ENCODE measurements at regions not wholly inside any gene's neighbourhood (a gene's known extent, or its start where the extent isn't known, plus 50 kb on each side); places are given as distances from the start of the nearest gene placed in this dataset.
"Not testable (repeated sequence)": the region's sequence is repeated elsewhere in the genome, so short reads cannot be mapped to it uniquely, and the experiment has no call there.

- no peak for DNase-seq
Observed at GRCh38 chr1:82073659-82074058, 272.9 kb downstream of the ADGRL2 start.

DNA sequence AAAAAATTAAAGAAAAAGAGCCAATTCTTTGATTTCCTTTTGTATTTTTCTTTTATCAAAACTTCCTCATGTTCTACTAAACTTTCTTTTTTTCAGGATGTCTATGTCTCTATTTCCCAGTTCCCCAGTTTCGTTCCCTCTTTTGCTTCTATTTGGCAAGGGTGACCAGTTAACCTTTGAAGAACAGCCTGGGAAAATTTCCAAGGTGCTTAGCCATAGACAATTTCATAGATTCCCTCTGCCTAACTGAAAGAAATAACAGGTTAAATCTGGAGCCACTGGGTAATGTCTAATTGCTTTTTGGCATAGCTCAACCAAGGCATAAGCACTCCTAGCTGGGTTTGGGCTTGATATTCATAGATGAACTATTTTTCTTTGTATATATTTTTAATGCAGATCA, 272.3 kb downstream of the ADGRL2 start:
- no peak for DNase-seq

DNA sequence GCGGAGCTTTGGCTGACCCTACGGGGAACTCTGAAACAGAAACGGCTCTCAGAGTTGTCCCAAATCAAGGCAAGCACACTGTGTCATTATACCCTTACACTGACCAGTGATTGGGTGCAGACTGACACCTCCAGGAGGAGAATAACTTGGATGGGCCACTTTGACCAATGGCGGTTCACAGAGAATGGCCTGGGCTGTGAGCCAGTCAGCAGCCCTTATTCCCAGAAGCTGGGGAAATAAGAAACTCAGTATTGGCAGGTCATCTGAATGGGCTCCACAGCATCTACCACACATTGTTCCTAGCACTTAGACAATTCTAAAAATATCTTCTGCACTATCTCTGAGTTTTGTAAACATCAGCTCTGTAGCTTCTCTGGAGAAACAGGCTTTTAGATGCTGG, 265.2 kb downstream of the ADGRL2 start:
- no peak for DNase-seq

DNA sequence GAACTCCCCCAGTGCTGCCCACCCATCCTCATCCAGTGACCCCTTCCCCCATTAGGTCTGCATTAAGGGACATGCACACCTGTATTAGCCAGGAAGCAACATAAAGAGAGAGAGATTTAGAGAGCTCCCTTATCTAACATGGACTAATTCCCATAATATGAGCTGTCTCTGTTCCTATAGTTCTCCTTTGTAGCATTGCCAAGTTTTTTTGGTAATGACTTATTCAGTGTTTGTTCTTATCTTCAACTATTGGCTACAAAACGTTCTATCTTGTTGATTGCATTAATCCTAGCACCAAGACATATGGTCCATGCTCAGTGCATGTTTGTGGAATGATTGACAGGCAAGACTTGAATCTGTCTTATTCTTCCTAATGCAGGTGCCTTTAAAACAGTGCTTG, 264.0 kb downstream of the ADGRL2 start:
- no peak for DNase-seq

GRCh38 chr1:82062206-82062605, 261.5 kb downstream of the ADGRL2 start:
- DNase-seq = no peak

- no peak for DNase-seq
Observed at GRCh38 chr1:82059959-82060358, 259.2 kb downstream of the ADGRL2 start.

DNA sequence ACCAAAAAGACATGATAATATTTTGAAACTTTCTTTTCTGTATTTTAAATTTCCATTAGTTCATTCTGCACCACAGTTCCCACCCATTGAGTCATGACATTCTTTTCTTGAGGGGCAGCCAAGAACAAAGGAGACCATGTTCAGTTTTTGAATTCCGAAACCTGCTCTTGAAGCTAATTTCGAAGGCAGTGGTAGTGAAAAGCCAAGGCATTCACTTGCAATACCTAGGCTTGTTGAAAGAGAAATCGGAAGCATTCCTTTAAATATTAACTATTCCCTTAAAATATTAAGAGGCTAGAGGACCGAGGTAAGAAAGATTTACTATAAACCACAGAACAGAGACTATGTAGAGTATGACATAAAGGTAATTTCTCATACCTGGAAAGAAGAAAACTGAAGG, 256.3 kb downstream of the ADGRL2 start:
- no peak for DNase-seq

- not testable (repeated sequence) for DNase-seq
Observed at GRCh38 chr1:82055375-82055774, 254.6 kb downstream of the ADGRL2 start.

DNA sequence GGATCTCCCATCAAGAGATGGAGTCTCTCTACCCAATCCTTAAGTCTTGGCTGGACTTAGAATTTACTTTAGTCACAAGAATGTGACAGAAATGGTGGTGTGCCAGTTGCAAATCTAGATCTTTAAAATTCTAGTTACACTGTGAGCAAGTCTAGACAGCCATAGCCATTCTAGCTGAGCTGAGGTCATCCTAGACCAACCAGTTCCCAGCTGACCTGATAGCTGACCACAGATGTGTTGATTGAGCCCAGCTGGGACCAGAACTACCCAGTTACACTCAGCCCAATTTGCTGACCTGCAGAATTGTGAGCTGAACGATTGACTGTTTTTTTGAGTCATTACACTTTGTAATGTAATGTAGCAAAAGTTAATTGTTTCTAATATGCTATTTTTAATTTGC, 251.8 kb downstream of the ADGRL2 start:
- no peak for DNase-seq

GRCh38 chr1:82048596-82048995, 247.9 kb downstream of the ADGRL2 start:
- DNase-seq = peak in 2 of 3 experiments; percentile 14 to 37

- no peak for DNase-seq
Observed at GRCh38 chr1:82045221-82045620, 244.5 kb downstream of the ADGRL2 start.

DNA sequence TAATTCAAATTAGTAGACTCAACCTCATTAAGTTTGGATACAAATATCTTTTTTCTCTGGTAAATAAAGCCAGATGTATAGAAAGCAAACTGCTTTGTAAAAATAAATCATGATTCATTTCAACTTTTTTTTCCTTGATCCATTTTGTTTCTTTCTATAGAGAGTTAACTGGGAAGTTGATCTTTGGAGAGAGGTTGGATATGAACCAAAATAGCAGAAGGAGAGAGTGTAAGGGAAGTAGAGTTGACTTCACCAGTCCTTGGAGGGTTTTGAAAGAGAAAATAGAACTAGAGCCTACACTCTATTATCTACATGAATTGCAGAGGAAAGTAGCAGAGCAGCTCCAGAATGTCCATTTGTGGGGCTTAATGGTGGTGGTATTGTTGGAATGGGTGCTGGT, 243.8 kb downstream of the ADGRL2 start:
- DNase-seq = no peak

DNA sequence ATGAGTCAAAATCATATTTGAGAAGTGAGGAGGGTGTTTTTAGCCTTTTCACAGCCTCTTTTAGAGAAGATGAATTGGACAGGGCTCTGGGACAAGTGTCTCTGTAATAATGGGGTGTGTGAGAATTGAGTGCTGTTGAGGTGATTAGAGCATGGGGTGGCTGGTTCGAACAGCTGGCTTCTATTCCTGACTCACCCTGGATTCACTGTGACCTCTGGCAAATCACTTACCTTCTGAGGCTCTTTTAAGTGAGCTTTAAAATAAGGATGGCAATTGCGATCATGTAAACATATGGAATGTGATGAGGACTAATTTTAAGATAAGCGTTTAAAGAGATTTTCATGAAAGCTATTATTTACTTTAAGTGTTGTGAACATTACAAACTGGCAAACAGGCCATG, 243.4 kb downstream of the ADGRL2 start:
- peak in 2 of 3 experiments; percentile 16 to 81 for DNase-seq

GRCh38 chr1:82042306-82043060, 241.7 kb downstream of the ADGRL2 start:
- DNase-seq = peak in 1 of 3 experiments; percentile 29
